H9 (cell line): ENCODE measurements at regions not wholly inside any gene's neighbourhood (a gene's known extent, or its start where the extent isn't known, plus 50 kb on each side); places are given as distances from the start of the nearest gene placed in this dataset.

Source experiments
- DNase-seq: peaks from one replicate; pipeline ENCODE4 v3.0.0-alpha.2; 2017
- H2AFZ ChIP-seq: one replicate; pipeline ENCODE4 v1.6.1; 2013; ENCODE audit warnings: mild to moderate bottlenecking, low read length, control low read depth, moderate library complexity
- H2AK5ac ChIP-seq: 2 replicates; pipeline ENCODE4 v1.6.1; 2013; ENCODE audit warnings: low read length, control low read depth, mixed read lengths; ENCODE audit not compliant: insufficient read length
- H2BK120ac ChIP-seq: one replicate; pipeline ENCODE4 v1.6.1; 2013; ENCODE audit warnings: low read depth, mild to moderate bottlenecking, low read length, control low read depth, inconsistent platforms; ENCODE audit not compliant: poor library complexity, severe bottlenecking
- H2BK12ac ChIP-seq: 2 replicates; pipeline ENCODE4 v1.6.1; 2013; ENCODE audit warnings: low read length, control low read depth, mixed read lengths, low read depth; ENCODE audit not compliant: insufficient read length
- H2BK15ac ChIP-seq: 2 replicates; pipeline ENCODE4 v1.6.1; 2013; ENCODE audit warnings: low read depth, low read length, control low read depth
- H2BK20ac ChIP-seq: one replicate; pipeline ENCODE4 v1.6.1; 2013; ENCODE audit warnings: low read depth, mild to moderate bottlenecking, low read length, control low read depth, inconsistent platforms; ENCODE audit not compliant: poor library complexity, severe bottlenecking
- H2BK5ac ChIP-seq: 2 replicates; pipeline ENCODE4 v1.6.1; 2013; ENCODE audit warnings: low read length, control low read depth, mixed read lengths; ENCODE audit not compliant: insufficient read length
- H3K14ac ChIP-seq: 2 replicates; pipeline ENCODE4 v1.6.1; 2013; ENCODE audit warnings: low read length, control low read depth; ENCODE audit not compliant: insufficient read depth
- H3K18ac ChIP-seq: 2 replicates; pipeline ENCODE4 v1.6.1; 2013; ENCODE audit warnings: low read depth, mild to moderate bottlenecking, mixed read lengths, low read length, control low read depth; ENCODE audit not compliant: insufficient read length
- H3K23ac ChIP-seq: 2 replicates; pipeline ENCODE4 v1.6.1; 2013; ENCODE audit warnings: low read length, control low read depth, mixed read lengths, low read depth; ENCODE audit not compliant: insufficient read length
- H3K23me2 ChIP-seq: 2 replicates; pipeline ENCODE4 v1.6.1; 2013; ENCODE audit warnings: low read depth, mild to moderate bottlenecking, mixed read lengths, low read length, control low read depth; ENCODE audit not compliant: insufficient read length, poor library complexity, severe bottlenecking
- H3K27ac ChIP-seq: 2 replicates; pipeline ENCODE4 v1.5.1; 2013; ENCODE audit warnings: low read length, control low read depth, mixed read lengths, low read depth; ENCODE audit not compliant: insufficient read length
- H3K27me3 ChIP-seq: 2 replicates; pipeline ENCODE4 v1.6.1; 2013; ENCODE audit warnings: low read length, control low read depth, inconsistent platforms; ENCODE audit not compliant: insufficient read depth
- H3K4ac ChIP-seq: 2 replicates; pipeline ENCODE4 v1.6.1; 2013; ENCODE audit warnings: low read depth, mild to moderate bottlenecking, control low read depth, inconsistent platforms, low read length, moderate library complexity
- H3K4me1 ChIP-seq: 2 replicates; pipeline ENCODE4 v1.6.1; 2013; ENCODE audit warnings: low read length, control low read depth, inconsistent platforms; ENCODE audit not compliant: insufficient read depth
- H3K4me2 ChIP-seq: 2 replicates; pipeline ENCODE4 v1.6.1; 2013; ENCODE audit warnings: low read length, control low read depth, mixed read lengths; ENCODE audit not compliant: insufficient read length, insufficient read depth
- H3K56ac ChIP-seq: 2 replicates; pipeline ENCODE4 v1.6.1; 2013; ENCODE audit warnings: low read depth, mild to moderate bottlenecking, mixed read lengths, low read length, control low read depth; ENCODE audit not compliant: insufficient read length
- H3K79me1 ChIP-seq: 2 replicates; pipeline ENCODE4 v1.6.1; 2013; ENCODE audit warnings: low read depth, mild to moderate bottlenecking, moderate library complexity, low read length, control low read depth, inconsistent platforms; ENCODE audit not compliant: insufficient read depth, poor library complexity, severe bottlenecking
- H3K79me2 ChIP-seq: 2 replicates; pipeline ENCODE4 v1.6.1; 2013; ENCODE audit warnings: low read length, control low read depth, inconsistent platforms; ENCODE audit not compliant: insufficient read depth
- H3K9ac ChIP-seq: 2 replicates; pipeline ENCODE4 v1.6.1; 2013; ENCODE audit warnings: low read length, control low read depth, mixed read lengths; ENCODE audit not compliant: insufficient read length; ENCODE audit errors: extremely low read depth
- H3K9me3 ChIP-seq: one replicate; pipeline ENCODE4 v1.6.1; 2013; ENCODE audit warnings: low read depth, low read length, inconsistent platforms; ENCODE audit not compliant: control insufficient read depth
- H3T11ph ChIP-seq: one replicate; pipeline ENCODE4 v1.6.1; 2013; ENCODE audit warnings: mild to moderate bottlenecking, low read length, control low read depth, inconsistent platforms
- H4K20me1 ChIP-seq: one replicate; pipeline ENCODE4 v1.6.1; 2013; ENCODE audit not compliant: control insufficient read depth, insufficient read length, insufficient read depth
- H4K5ac ChIP-seq: 2 replicates; pipeline ENCODE4 v1.6.1; 2013; ENCODE audit warnings: low read depth, mild to moderate bottlenecking, mixed read lengths, low read length, control low read depth; ENCODE audit not compliant: insufficient read length
- H4K8ac ChIP-seq: replicated peaks from 2 replicates; pipeline ENCODE4 v1.6.1; 2013; ENCODE audit warnings: low read length, control low read depth, mixed read lengths, low read depth; ENCODE audit not compliant: insufficient read length
- H4K91ac ChIP-seq: 2 replicates; pipeline ENCODE4 v1.6.1; 2013; ENCODE audit warnings: low read depth, mild to moderate bottlenecking, moderate library complexity, mixed read lengths, low read length, control low read depth; ENCODE audit not compliant: insufficient read length
- H3K27ac Mint-ChIP-seq, 3 experiments: 2 replicates in 2 of 3; 3 replicates in 1 of 3; pipeline ENCODE4 v1.8.0; 2020 to 2021; ENCODE audit warnings: mixed read lengths in 3 of 3, mild to moderate bottlenecking in 1 of 3, moderate library complexity in 1 of 3
- H3K27me3 Mint-ChIP-seq: 2 replicates; pipeline ENCODE4 v1.8.0; 2021; ENCODE audit warnings: low read depth, mild to moderate bottlenecking, moderate library complexity, mixed read lengths
- H3K36me3 Mint-ChIP-seq, 3 experiments: 2 replicates in 2 of 3; 3 replicates in 1 of 3; pipeline ENCODE4 v1.8.0; 2020 to 2021; ENCODE audit warnings: low read depth in 3 of 3, mixed read lengths in 3 of 3; ENCODE audit not compliant: insufficient read depth in 1 of 3
- H3K4me1 Mint-ChIP-seq, 2 experiments: 2 replicates each; pipeline ENCODE4 v1.8.0; 2020; ENCODE audit warnings: mixed read lengths in 2 of 2
- H3K4me3 Mint-ChIP-seq, 2 experiments: 2 replicates in 1 of 2; 3 replicates in 1 of 2; pipeline ENCODE4 v1.8.0; 2020 to 2021; ENCODE audit warnings: mild to moderate bottlenecking in 2 of 2, mixed read lengths in 2 of 2, moderate library complexity in 1 of 2
- H3K9me3 Mint-ChIP-seq, 2 experiments: 2 replicates in 1 of 2; 3 replicates in 1 of 2; pipeline ENCODE4 v1.8.0; 2020; ENCODE audit warnings: mild to moderate bottlenecking in 2 of 2, mixed read lengths in 2 of 2, moderate library complexity in 1 of 2
- WGBS: extraction: QIAGEN DNeasy Blood & Tissue Kit; methylation state at CpG from one replicate; pipeline ENCODE4 v1.1.7; 2013; ENCODE audit warnings: missing lambda C conversion rate, low lambda C conversion rate, mixed read lengths; ENCODE audit not compliant: insufficient read length; ENCODE audit errors: extremely low coverage; 5-methylcytosine and 5-hydroxymethylcytosine counted together
- TF ChIP-seq, protein P1 (sequence below): fragments of 200-600 bp; sonication (generic); conservative IDR thresholded peaks from 3 replicates; pipeline ENCODE4 v1.8.0; 2021; ENCODE audit warnings: antibody characterized with exemption, mild to moderate bottlenecking

DNA sequence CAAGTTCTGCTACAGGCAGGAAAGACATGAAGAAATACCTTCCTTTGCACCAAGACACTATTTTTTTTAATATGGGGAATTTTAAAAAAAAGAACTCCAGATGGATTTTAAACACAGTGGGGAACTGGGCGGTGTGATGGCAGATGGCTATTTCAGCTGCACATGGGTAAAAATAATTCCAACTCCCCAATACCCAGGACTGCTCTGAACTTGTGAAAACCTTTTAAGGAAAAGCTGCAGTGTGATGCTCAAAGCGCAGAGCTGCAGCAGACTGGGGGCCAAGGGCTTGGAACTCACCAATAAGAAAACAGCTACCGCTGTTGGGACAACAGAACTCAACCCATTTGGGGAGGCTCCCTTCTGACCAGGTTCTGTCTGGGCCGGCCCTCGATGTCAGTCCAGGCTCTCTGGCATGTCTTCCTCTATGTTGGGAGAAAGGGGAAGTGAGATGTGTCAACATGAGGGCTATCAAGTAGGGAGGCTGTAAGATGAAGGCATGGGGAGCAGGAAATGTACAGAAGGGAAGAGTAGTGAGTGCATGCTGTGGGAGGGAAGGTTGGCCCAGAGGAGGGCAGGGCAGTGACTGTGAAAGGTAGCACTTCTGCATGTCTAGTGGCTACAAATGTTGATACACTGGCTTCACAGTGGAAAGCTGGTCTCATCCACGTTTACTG, 64.0 kb upstream of the SLC14A2 start:
- no peaks in the 10 kb centered on the region for H3K4me1 ChIP-seq
- H3K79me2 ChIP-seq = no peaks in the 10 kb centered on the region
- H2BK5ac ChIP-seq = no peak overlapping the region
- no peak overlapping the region for H3K4ac ChIP-seq
- H4K5ac ChIP-seq = no peak overlapping the region
- no peaks in the 10 kb centered on the region for H3K23me2 ChIP-seq
- no peak overlapping the region for H2BK20ac ChIP-seq
- no peak overlapping the region for H3K4me2 ChIP-seq
- no peak overlapping the region for H3K9ac ChIP-seq
- Mint-ChIP-seq H3K36me3 (no peaks in the 10 kb centered on the region; a peak in 1 of 7 replicates), H3K27ac (peak overlapping the region in 1 of 3 experiments; percentile 28; a peak in 1 of 7 replicates), H3K4me1 (no peaks in the 10 kb centered on the region), H3K4me3 (no peak overlapping the region), H3K9me3 (no peaks in the 10 kb centered on the region), H3K27me3 (peaks cover 2% of the 10 kb centered on the region; the same call in 1 of the 2 replicates)
- H4K8ac ChIP-seq = no peak overlapping the region
- H2AFZ ChIP-seq = no peak overlapping the region
- whole genome bisulfite sequencing = no CpG with 5 or more reads among the region's 6 CpGs
- no peaks in the 10 kb centered on the region for H3K79me1 ChIP-seq
- no peaks in the 10 kb centered on the region for H4K20me1 ChIP-seq
- no peak overlapping the region for H3K14ac ChIP-seq
- H3K9me3 ChIP-seq = no peaks in the 10 kb centered on the region
- H3K56ac ChIP-seq = no peak overlapping the region
- peak overlapping the region; percentile 50 for H3K18ac ChIP-seq
- H2BK120ac ChIP-seq = no peak overlapping the region
- no peak overlapping the region for H3T11ph ChIP-seq
- no peak overlapping the region for H2AK5ac ChIP-seq
- H3K23ac ChIP-seq = no peak overlapping the region
- no peak overlapping the region for H2BK12ac ChIP-seq
- no peak overlapping the region for H4K91ac ChIP-seq
- H3K27ac ChIP-seq = no peak overlapping the region
- no peak overlapping the region for H2BK15ac ChIP-seq
- H3K27me3 ChIP-seq = no peaks in the 10 kb centered on the region
- DNase-seq = no peak
- TF ChIP-seq, protein P1, sequence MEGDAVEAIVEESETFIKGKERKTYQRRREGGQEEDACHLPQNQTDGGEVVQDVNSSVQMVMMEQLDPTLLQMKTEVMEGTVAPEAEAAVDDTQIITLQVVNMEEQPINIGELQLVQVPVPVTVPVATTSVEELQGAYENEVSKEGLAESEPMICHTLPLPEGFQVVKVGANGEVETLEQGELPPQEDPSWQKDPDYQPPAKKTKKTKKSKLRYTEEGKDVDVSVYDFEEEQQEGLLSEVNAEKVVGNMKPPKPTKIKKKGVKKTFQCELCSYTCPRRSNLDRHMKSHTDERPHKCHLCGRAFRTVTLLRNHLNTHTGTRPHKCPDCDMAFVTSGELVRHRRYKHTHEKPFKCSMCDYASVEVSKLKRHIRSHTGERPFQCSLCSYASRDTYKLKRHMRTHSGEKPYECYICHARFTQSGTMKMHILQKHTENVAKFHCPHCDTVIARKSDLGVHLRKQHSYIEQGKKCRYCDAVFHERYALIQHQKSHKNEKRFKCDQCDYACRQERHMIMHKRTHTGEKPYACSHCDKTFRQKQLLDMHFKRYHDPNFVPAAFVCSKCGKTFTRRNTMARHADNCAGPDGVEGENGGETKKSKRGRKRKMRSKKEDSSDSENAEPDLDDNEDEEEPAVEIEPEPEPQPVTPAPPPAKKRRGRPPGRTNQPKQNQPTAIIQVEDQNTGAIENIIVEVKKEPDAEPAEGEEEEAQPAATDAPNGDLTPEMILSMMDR = no peak
